K562 (cell line): ENCODE measurements at regions not wholly inside any gene's neighbourhood (a gene's known extent, or its start where the extent isn't known, plus 50 kb on each side); places are given as distances from the start of the nearest gene placed in this dataset.

ENCODE experiments used
- BRF1 ChIP-seq: IDR thresholded peaks from 3 replicates; pipeline ENCODE4 v1.6.1; 2011; ENCODE audit warnings: borderline replicate concordance, mild to moderate bottlenecking; ENCODE audit not compliant: insufficient read length; ENCODE audit errors: extremely low read depth
- FOS ChIP-seq: IDR thresholded peaks from 3 replicates; pipeline ENCODE4 v1.6.1; 2011; ENCODE audit not compliant: insufficient read length; ENCODE audit errors: extremely low read depth
- HNRNPL ChIP-seq: fragments of 200-400 bp; formaldehyde crosslinking; IDR thresholded peaks from 2 replicates; pipeline ENCODE4 v1.6.1; 2017; ENCODE audit warnings: low read depth, mild to moderate bottlenecking, low read length
- PHF20 ChIP-seq: fragments of 450-650 bp; IDR thresholded peaks from 2 replicates; pipeline ENCODE4 v1.6.1; 2018; ENCODE audit not compliant: partially characterized antibody
- PHF21A ChIP-seq: fragments of 450-650 bp; IDR thresholded peaks from 2 replicates; pipeline ENCODE4 v1.6.1; 2017; ENCODE audit warnings: low read depth, borderline replicate concordance
- SMARCA5 ChIP-seq: fragments of 450-650 bp; IDR thresholded peaks from 2 replicates; pipeline ENCODE4 v1.6.1; 2016
- SNIP1 ChIP-seq: fragments of 450-650 bp; IDR thresholded peaks from 2 replicates; pipeline ENCODE4 v1.7.1; 2017; ENCODE audit warnings: low read depth, mild to moderate bottlenecking
- SOX6 ChIP-seq: fragments of 450-650 bp; IDR thresholded peaks from 2 replicates; pipeline ENCODE4 v1.6.1; 2014; ENCODE audit warnings: mild to moderate bottlenecking
- SRSF3 ChIP-seq: fragments of 200-400 bp; formaldehyde crosslinking; IDR thresholded peaks from 2 replicates; pipeline ENCODE4 v1.6.1; 2016; ENCODE audit warnings: mild to moderate bottlenecking, low read length, moderate library complexity; ENCODE audit not compliant: insufficient read depth
- ZNF561 ChIP-seq: fragments of 450-650 bp; formaldehyde crosslinking; conservative IDR thresholded peaks from 2 replicates; pipeline ENCODE4 v1.4.0; 2020; ENCODE audit warnings: mild to moderate bottlenecking, moderate library complexity
- ZNF583 ChIP-seq: fragments of 250-450 bp; sonication (Bioruptor Pico); IDR thresholded peaks from 2 replicates; pipeline ENCODE4 v1.4.0; 2020
- ZNF589 ChIP-seq: fragments of 200-800 bp; sonication (Bioruptor generic); IDR thresholded peaks from 2 replicates; pipeline ENCODE4 v1.6.1; 2016; ENCODE audit warnings: low read depth, missing genetic modification characterization, missing compliant biosample characterization
- TF ChIP-seq, protein P1 (sequence below), 2 experiments: fragments of 450-650 bp in 1 of 2; sonication (generic) in 1 of 2; formaldehyde crosslinking in 1 of 2; IDR thresholded peaks; 2 replicates each; pipeline versions ENCODE4 v1.7.1 to v1.9.0; 2016 to 2022; ENCODE audit warnings: inconsistent platforms in 1 of 2, mild to moderate bottlenecking in 1 of 2, missing genetic modification reagents in 1 of 2
- TF ChIP-seq, protein P2 (sequence below): fragments of 250-450 bp; sonication (Bioruptor Pico); IDR thresholded peaks from 2 replicates; pipeline ENCODE4 v1.8.0; 2022; ENCODE audit warnings: moderate library complexity, mild to moderate bottlenecking, inconsistent platforms
- TF ChIP-seq, protein P3 (sequence below): fragments of 250-450 bp; sonication (Bioruptor Pico); IDR thresholded peaks from 2 replicates; pipeline ENCODE4 v1.4.0; 2020; ENCODE audit warnings: borderline replicate concordance

DNA sequence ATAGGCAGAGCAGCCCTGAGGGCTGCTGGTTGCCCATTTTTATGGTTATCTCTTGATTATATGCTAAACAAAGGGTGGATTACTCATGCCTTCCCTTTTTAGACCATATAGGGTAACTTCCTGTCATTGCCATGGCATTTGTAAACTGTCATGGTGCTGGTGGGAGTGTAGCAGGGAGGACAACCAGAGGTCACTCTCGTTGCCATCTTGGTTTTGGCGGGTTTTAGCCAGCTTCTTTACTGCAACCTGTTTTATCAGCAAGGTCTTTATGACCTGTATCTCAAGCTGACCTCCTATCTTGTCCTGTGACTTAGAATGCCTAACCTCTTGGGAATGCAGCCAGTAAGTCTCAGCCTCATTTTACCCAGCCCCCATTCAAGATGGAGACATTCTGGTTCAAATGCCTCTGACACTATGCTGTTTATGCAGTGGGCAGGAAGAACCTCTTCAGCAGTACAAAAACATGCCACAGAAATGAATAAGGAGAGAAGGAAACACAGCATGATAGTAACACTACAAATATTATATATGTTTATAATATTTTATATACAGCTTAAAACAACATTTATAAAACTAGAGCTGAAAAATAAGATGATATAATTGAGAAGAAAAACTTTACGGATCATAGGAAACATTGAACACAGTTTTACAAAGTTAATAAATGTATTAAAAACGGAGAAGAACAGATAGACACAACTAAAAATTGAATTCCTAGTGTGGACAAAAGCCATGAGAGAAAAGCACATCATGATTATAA lies 58.9 kb upstream of the SAMD5 start (continued):
- TF ChIP-seq, protein P1, sequence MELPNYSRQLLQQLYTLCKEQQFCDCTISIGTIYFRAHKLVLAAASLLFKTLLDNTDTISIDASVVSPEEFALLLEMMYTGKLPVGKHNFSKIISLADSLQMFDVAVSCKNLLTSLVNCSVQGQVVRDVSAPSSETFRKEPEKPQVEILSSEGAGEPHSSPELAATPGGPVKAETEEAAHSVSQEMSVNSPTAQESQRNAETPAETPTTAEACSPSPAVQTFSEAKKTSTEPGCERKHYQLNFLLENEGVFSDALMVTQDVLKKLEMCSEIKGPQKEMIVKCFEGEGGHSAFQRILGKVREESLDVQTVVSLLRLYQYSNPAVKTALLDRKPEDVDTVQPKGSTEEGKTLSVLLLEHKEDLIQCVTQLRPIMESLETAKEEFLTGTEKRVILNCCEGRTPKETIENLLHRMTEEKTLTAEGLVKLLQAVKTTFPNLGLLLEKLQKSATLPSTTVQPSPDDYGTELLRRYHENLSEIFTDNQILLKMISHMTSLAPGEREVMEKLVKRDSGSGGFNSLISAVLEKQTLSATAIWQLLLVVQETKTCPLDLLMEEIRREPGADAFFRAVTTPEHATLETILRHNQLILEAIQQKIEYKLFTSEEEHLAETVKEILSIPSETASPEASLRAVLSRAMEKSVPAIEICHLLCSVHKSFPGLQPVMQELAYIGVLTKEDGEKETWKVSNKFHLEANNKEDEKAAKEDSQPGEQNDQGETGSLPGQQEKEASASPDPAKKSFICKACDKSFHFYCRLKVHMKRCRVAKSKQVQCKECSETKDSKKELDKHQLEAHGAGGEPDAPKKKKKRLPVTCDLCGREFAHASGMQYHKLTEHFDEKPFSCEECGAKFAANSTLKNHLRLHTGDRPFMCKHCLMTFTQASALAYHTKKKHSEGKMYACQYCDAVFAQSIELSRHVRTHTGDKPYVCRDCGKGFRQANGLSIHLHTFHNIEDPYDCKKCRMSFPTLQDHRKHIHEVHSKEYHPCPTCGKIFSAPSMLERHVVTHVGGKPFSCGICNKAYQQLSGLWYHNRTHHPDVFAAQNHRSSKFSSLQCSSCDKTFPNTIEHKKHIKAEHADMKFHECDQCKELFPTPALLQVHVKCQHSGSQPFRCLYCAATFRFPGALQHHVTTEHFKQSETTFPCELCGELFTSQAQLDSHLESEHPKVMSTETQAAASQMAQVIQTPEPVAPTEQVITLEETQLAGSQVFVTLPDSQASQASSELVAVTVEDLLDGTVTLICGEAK (IDR thresholded peaks at IDR 0.05), result no peak
- TF ChIP-seq, protein P1 (CRISPR knock-in tag; IDR thresholded peaks at IDR 0.05), result no peak
- TF ChIP-seq PHF20, result no peak
- TF ChIP-seq ZNF583 (CRISPR knock-in tag), result peak; percentile 96
- peak; percentile 99 for TF ChIP-seq ZNF589 (CRISPR knock-in tag)
- TF ChIP-seq SOX6, result peak; percentile 50; the same call in 1 of the 2 replicates
- TF ChIP-seq, protein P2, sequence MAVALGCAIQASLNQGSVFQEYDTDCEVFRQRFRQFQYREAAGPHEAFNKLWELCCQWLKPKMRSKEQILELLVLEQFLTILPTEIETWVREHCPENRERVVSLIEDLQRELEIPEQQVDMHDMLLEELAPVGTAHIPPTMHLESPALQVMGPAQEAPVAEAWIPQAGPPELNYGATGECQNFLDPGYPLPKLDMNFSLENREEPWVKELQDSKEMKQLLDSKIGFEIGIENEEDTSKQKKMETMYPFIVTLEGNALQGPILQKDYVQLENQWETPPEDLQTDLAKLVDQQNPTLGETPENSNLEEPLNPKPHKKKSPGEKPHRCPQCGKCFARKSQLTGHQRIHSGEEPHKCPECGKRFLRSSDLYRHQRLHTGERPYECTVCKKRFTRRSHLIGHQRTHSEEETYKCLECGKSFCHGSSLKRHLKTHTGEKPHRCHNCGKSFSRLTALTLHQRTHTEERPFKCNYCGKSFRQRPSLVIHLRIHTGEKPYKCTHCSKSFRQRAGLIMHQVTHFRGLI (CRISPR knock-in tag), result peak; percentile 97
- TF ChIP-seq HNRNPL, result no peak
- TF ChIP-seq, protein P3, sequence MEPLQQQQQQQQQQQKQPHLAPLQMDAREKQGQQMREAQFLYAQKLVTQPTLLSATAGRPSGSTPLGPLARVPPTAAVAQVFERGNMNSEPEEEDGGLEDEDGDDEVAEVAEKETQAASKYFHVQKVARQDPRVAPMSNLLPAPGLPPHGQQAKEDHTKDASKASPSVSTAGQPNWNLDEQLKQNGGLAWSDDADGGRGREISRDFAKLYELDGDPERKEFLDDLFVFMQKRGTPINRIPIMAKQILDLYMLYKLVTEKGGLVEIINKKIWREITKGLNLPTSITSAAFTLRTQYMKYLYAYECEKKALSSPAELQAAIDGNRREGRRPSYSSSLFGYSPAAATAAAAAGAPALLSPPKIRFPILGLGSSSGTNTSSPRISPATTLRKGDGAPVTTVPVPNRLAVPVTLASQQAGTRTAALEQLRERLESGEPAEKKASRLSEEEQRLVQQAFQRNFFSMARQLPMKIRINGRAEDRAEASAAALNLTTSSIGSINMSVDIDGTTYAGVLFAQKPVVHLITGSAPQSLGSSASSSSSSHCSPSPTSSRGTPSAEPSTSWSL (CRISPR knock-in tag), result peak; percentile 94; the same call in 1 of the 2 replicates
- no peak for TF ChIP-seq SMARCA5
- TF ChIP-seq PHF21A, result no peak
- peak; percentile 89 for TF ChIP-seq ZNF561 (CRISPR knock-in tag)
- TF ChIP-seq FOS, result no peak
- no peak for TF ChIP-seq SRSF3
- TF ChIP-seq BRF1, result no peak
- no peak for TF ChIP-seq SNIP1
